ENCODE measurements at regions not wholly inside any gene's neighbourhood (a gene's known extent, or its start where the extent isn't known, plus 50 kb on each side); places are given as distances from the start of the nearest gene placed in this dataset. TPM values are rescaled to one million over a fixed set of nuclear protein-coding genes. Genes with fewer than 3 reads are reported as not detected.

MicroRNAs in the stretch of these regions (microRNA counts, 767-probe panel; counts per million panel counts)
- microRNA hsa-miR-548y = not detected

Small RNAs in the stretch of these regions (microRNA-seq; reads per million reads assigned to microRNA genes)
- gene MIR548Y (ENCODE audit: borderline number of aligned reads) = not detected
